BE2C (cell line): ENCODE measurements at regions not wholly inside any gene's neighbourhood (a gene's known extent, or its start where the extent isn't known, plus 50 kb on each side); places are given as distances from the start of the nearest gene placed in this dataset.

Experiments used
- DNase-seq: peaks from one replicate; pipeline ENCODE4 v3.0.0-alpha.2; 2020
- H3K27me3 ChIP-seq: fragments of 250-450 bp; sonication (Bioruptor Pico); 2 replicates; pipeline ENCODE4 v1.5.1; 2020; ENCODE audit warnings: mild to moderate bottlenecking
- H3K36me3 ChIP-seq: fragments of 250-450 bp; sonication (Bioruptor Pico); 2 replicates; pipeline ENCODE4 v1.5.1; 2020; ENCODE audit warnings: mild to moderate bottlenecking
- H3K4me1 ChIP-seq: fragments of 250-450 bp; sonication (Bioruptor Pico); 2 replicates; pipeline ENCODE4 v1.5.1; 2020
- H3K4me3 ChIP-seq: 2 replicates; pipeline ENCODE4 v1.5.1; 2011; ENCODE audit warnings: low read depth, low read length
- H3K9me3 ChIP-seq: fragments of 250-450 bp; sonication (Bioruptor Pico); 2 replicates; pipeline ENCODE4 v1.5.1; 2020
- TF ChIP-seq, protein P1 (sequence below): IDR thresholded peaks from 2 replicates; pipeline ENCODE4 v1.5.1; 2012; ENCODE audit warnings: mild to moderate bottlenecking, low read depth, low read length

DNA sequence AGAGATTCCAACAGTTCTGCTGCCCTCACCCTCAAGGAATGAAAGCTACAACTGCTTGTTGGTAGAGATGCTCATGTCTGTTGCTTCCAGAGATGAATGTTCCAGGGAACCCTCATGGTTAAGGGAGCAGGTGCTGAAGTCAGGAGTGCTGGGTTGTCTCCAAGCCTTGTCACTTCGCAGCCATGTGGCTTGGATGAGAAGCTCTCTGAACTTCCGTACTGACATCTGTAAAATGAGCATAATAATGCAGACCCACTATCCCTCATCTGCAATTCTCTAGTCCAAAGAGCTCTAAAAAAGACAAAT is 133.3 kb upstream of the ADRA1B start:
- no peaks in the 10 kb centered on the region for H3K4me1 ChIP-seq
- DNase-seq: no peak
- H3K4me3 ChIP-seq: no peak overlapping the region
- no peaks in the 10 kb centered on the region for H3K36me3 ChIP-seq
- no peaks in the 10 kb centered on the region for H3K9me3 ChIP-seq
- H3K27me3 ChIP-seq: peaks cover 33% of the 10 kb centered on the region
- TF ChIP-seq, protein P1, sequence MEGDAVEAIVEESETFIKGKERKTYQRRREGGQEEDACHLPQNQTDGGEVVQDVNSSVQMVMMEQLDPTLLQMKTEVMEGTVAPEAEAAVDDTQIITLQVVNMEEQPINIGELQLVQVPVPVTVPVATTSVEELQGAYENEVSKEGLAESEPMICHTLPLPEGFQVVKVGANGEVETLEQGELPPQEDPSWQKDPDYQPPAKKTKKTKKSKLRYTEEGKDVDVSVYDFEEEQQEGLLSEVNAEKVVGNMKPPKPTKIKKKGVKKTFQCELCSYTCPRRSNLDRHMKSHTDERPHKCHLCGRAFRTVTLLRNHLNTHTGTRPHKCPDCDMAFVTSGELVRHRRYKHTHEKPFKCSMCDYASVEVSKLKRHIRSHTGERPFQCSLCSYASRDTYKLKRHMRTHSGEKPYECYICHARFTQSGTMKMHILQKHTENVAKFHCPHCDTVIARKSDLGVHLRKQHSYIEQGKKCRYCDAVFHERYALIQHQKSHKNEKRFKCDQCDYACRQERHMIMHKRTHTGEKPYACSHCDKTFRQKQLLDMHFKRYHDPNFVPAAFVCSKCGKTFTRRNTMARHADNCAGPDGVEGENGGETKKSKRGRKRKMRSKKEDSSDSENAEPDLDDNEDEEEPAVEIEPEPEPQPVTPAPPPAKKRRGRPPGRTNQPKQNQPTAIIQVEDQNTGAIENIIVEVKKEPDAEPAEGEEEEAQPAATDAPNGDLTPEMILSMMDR: no peak

DNA sequence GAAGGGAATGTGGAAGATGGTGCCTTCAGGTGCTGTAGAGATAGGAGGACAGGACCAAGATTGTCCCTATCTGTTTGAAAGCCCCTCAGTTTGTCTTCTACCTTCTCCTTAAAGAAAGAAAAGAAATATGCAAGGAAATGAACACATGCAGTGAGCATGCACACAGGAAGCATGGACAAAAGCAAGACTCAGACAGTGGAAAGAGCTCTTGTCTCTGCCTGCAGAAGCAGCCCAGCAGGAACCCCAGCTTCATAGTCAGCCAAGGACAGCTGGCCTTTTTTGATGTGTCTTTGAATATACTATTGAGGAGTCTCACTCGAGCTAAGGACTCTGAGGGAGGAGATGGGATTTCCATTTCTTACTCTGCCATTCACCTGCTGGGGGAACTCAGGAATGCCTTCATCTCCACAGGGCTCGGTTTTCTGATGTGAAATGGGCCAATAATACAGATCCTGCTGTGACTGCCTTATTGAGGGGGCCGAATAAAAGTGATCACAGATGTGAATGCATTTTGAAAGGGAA is 132.5 kb upstream of the ADRA1B start:
- DNase-seq: no peak
- no peaks in the 10 kb centered on the region for H3K9me3 ChIP-seq
- H3K4me3 ChIP-seq: no peak overlapping the region
- peaks cover 36% of the 10 kb centered on the region for H3K27me3 ChIP-seq
- H3K36me3 ChIP-seq: no peaks in the 10 kb centered on the region
- H3K4me1 ChIP-seq: no peaks in the 10 kb centered on the region
- TF ChIP-seq, protein P1: no peak

DNA sequence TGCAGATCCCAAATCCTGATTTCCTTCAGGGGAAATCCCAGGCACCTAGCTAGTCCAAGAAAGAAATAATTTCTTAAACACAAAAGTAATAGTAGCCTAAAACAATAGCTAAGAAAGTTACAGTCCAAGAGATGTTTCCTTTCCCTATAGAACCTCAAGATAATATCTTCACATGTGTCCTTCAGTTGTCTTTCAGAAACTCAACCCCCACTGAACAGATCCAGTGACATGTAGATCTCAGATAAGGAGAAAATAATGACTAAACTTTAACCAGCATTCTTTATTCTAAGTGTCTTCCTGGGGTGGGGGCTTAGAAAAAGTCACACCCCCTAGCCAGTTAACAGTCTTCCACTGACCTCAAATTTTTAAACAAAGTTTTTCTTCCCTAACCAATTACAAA is 131.3 kb upstream of the ADRA1B start:
- TF ChIP-seq, protein P1: no peak
- Histone ChIP-seq H3K36me3 (no peaks in the 10 kb centered on the region), H3K27me3 (peaks cover 36% of the 10 kb centered on the region), H3K9me3 (no peaks in the 10 kb centered on the region), H3K4me3 (no peak overlapping the region), H3K4me1 (no peaks in the 10 kb centered on the region)
- no peak for DNase-seq

DNA sequence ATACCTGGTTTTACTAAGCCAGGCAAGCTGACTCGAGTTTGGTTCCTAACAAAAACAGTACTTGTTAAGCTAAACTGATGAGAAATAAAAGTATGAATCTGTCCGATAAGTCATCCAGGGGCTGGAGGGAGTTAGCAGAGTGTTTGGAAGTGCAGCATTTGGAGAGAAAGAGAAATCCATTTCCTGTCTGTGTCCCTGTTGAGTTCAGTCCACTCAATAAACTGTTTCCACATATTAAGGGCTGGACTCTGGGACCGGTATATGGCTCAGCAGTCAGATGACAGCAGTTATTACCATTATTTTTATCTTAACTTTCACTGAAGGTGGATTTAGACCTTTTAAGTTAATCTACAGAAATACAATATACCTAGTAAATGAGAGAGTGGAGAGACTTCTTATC is 130.6 kb upstream of the ADRA1B start:
- no peaks in the 10 kb centered on the region for H3K4me1 ChIP-seq
- TF ChIP-seq, protein P1: no peak
- DNase-seq: no peak

DNA sequence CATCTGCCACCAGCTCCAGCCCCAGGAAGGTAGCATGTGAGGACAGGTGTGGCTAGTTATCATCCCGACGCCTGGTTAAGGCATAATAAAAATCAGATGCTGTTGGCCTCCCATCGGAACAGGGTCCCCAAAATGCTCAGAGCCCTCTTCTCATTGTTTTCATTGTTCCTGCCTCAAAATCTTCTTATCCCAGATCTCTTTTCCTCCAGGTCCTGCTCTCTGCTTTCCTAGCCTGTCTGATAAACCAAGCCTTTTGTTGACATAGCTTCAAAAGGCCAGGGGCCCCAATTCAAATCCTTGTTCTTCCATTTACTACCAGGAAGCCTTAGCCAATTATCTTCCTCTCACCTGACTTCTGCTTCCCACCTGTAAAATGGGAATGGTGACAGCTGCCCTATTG is 130.1 kb upstream of the ADRA1B start:
- no peaks in the 10 kb centered on the region for H3K36me3 ChIP-seq
- no peaks in the 10 kb centered on the region for H3K4me1 ChIP-seq
- TF ChIP-seq, protein P1: no peak
- H3K4me3 ChIP-seq: no peak overlapping the region
- H3K27me3 ChIP-seq: peaks cover 36% of the 10 kb centered on the region
- DNase-seq: no peak
- H3K9me3 ChIP-seq: no peaks in the 10 kb centered on the region

More for the DNA sequence above, 130.6 kb upstream of the ADRA1B start:
- Histone ChIP-seq H3K36me3 (no peaks in the 10 kb centered on the region), H3K4me3 (no peak overlapping the region), H3K9me3 (no peaks in the 10 kb centered on the region), H3K27me3 (peaks cover 36% of the 10 kb centered on the region)

DNA sequence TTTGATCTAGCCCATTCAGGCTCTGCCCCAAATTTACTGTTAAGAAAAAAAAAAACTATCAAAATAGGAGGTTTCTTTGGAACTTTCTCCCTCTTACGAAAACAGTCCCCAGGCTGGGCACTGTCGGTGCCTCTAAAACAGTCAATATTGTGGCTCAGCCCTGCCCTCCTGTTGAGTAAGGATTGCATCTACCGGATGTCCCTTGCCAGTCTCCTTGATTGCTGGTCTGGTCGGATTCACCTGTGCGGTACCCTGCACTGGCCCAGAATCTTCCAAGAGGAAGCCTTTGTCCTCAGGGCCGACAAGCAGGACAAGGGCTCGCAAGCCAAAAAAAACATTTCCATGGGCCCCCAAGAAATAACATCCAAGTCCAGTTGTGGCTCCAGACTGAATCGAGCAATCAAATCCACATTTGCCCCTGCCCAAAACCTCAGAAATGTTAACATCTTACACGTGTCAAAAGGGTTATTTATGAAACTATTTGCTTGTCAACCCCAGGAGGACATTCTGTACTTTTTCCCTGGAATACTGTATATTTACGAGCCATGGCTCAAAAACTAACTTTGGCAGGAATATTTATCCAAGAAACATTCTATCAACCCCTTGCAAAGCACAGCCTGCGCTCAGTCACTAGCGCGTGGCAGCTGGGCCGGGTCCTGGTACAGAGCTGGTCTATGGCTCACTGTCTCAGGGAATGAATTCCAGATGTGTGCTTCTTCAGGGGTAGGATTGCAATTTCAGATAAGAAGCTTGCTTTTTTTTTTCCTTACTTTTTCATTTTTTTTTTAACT is 129.2 kb upstream of the ADRA1B start:
- no peak for DNase-seq
- no peak overlapping the region for H3K4me3 ChIP-seq
- H3K4me1 ChIP-seq: no peaks in the 10 kb centered on the region
- no peaks in the 10 kb centered on the region for H3K36me3 ChIP-seq
- TF ChIP-seq, protein P1: no peak
- no peaks in the 10 kb centered on the region for H3K9me3 ChIP-seq
- H3K27me3 ChIP-seq: peaks cover 36% of the 10 kb centered on the region
